ENCODE measurements at regions not wholly inside any gene's neighbourhood (a gene's known extent, or its start where the extent isn't known, plus 50 kb on each side); places are given as distances from the start of the nearest gene placed in this dataset.

- TF ChIP-seq SUZ12 (IDR thresholded peaks at IDR 0.05), result no peak
- TF ChIP-seq LEF1 (IDR thresholded peaks at IDR 0.05; ENCODE audit: borderline replicate concordance), result no peak
- no peak for TF ChIP-seq ARNT (IDR thresholded peaks at IDR 0.05)
- TF ChIP-seq SP1 (IDR thresholded peaks at IDR 0.05), result no peak
- no peak for TF ChIP-seq FOXK2 (IDR thresholded peaks at IDR 0.05)
- TF ChIP-seq TARDBP (IDR thresholded peaks at IDR 0.05), result no peak
- TF ChIP-seq NFRKB (IDR thresholded peaks at IDR 0.05), result no peak
- no peak for TF ChIP-seq HDGF (IDR thresholded peaks at IDR 0.05; ENCODE audit: borderline replicate concordance)
- TF ChIP-seq BHLHE40 (IDR thresholded peaks at IDR 0.05; ENCODE audit: borderline replicate concordance), result no peak
- TF ChIP-seq FOXM1 (IDR thresholded peaks at IDR 0.05; ENCODE audit: borderline replicate concordance), result no peak
- no peak for TF ChIP-seq CTBP1 (IDR thresholded peaks at IDR 0.05; ENCODE audit: borderline replicate concordance)
These were observed 278.8 kb upstream of the RPS6KA3 start for GRCh38 chrX:20545538-20545937.
